ENCODE measurements at regions not wholly inside any gene's neighbourhood (a gene's known extent, or its start where the extent isn't known, plus 50 kb on each side); places are given as distances from the start of the nearest gene placed in this dataset.
"Not testable (repeated sequence)": the region's sequence is repeated elsewhere in the genome, so short reads cannot be mapped to it uniquely, and the experiment has no call there.

DNA sequence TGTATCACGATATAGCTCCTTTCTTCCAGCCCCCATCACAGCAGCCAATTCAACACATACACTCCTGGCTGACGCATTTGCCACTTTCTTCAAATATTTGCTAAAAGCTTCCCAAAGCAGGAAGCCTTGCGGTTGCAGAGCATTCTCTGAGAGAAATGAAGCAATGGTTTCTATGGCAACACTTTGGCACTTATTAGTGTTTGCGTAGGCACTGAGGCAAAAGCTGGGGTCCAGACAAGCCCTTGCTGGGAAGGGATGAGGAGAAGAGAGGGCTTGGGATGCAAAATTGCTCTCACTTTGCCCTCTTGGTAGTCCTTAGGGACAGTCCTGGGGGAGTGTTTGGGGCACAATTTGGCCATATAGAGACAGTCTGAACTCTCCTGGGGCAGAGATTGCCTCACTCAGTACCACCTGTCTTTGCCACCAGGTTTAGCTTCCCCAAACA is 55.0 kb upstream of the PAK3 start:
- DNase-seq = peak; percentile 56

DNA sequence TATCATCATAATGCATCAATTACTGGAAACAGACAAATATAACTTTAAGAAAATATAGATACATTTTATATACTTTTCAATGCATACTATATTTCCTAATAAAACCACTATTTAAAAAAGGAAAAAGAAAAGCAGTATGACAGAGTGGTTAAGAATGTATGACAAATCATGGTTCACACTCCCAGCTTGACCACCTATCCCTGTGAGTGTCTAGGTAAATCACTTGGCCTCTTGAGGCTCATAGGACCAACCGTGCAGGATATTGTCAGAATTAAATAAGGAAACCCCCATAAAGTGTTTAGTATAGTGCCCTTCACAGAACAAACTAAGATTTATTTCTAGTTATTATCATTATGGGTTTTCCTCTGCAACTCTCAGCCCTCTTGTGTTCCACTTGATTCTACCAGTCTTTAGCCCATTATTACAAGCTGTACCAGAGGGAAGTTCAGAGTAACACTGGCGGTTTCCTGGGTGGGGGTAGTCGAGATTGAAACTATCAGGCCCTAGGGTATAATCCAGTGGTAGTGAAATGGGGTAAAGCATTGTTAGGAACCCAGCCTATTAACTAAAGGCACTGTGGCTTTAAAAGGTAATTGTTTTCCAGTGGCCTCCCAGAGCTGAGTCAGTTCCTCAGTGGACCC is 55.5 kb upstream of the PAK3 start:
- DNase-seq = no peak

GRCh38 chrX:111039606-111040005 is 56.4 kb upstream of the PAK3 start:
- no peak for DNase-seq

DNA sequence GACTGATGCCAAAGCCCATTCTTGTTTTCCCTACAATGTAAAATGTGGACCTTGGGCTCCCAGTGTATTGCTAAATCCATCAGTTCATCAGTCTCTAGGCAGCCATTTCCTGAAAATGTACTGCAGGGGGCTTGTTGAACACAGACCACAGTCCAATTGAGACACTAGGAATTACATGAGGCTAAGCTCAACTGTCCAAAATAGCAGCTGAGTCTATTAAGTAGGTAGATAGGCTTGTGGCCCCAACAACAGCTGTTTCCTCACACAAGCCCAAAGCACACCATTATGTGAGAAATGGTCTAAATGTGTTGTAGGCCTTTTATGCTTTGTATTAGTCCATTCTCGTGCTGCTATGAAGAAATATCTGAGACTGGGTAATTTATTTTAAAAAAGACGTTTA is 60.0 kb upstream of the PAK3 start:
- no peak for DNase-seq

- DNase-seq = no peak
Measured at GRCh38 chrX:111035256-111035655, 60.7 kb upstream of the PAK3 start.

DNA sequence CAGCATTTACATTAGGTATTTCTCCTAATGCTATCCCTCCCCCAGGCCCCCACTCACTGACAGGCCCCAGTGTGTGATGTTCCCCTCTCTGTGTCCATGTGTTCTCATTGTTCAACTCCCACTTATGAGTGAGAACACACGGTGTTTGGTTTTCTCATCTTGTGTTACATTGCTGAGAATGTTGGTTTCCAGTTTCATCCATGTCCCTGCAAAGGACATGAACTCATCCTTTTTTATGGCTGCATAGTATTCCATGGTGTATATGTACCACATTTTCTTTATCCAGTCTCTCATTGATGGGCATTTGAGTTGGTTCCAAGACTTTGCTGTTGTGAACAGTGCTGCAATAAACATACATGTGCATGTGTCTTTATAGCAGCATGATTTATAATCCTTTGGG is 73.0 kb upstream of the PAK3 start:
- DNase-seq = not testable (repeated sequence)

GRCh38 chrX:111020283-111020682 is 75.7 kb upstream of the PAK3 start:
- no peak for DNase-seq

GRCh38 chrX:111013778-111014455 is 82.1 kb upstream of the PAK3 start:
- no peak for DNase-seq

- DNase-seq = no peak
Measured at GRCh38 chrX:111010111-111010510, 85.9 kb upstream of the PAK3 start.

DNA sequence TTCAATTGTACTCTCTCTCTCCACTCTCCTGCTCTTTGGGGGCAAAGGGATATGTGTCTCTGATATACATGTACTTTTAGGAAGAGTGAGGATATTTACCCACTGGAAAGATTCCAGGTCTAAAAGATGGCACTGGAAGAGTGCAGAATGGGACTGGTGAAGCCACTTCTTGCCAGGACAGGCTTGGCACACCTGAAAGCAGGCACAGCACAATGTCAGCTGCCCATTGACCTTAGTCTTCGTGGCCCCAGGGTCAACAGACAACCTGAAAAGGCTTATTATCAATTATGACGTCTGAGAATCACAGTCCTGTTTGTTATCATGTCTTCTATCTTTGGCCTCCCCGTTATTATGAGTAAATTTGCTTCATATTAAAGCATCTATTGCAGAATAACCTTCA is 86.7 kb upstream of the PAK3 start:
- DNase-seq = no peak

GRCh38 chrX:111008126-111008525 is 87.9 kb upstream of the PAK3 start:
- no peak for DNase-seq

GRCh38 chrX:111007238-111007637 is 88.8 kb upstream of the PAK3 start:
- no peak for DNase-seq

DNA sequence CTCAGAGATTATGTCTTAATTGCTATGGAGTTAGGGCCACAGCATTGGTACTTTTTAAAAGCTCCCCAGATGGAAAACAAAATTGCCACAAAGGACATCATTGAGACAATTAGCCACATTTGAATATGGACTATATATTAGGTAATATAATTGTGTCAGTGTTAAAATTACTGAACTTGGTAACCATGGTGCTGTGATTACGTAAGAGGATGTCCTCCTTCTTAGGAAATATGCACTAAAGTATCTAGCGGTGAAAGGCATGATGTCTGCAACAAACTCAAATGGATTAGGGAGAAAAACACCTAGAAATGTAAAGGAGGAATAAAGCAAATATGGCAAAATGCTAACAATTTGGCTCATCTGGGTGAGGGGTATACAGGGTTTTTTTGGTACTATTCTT is 89.9 kb upstream of the PAK3 start:
- DNase-seq = no peak

GRCh38 chrX:111005166-111005565 is 90.8 kb upstream of the PAK3 start:
- DNase-seq = no peak

- DNase-seq = no peak
Measured at GRCh38 chrX:111003118-111003517, 92.9 kb upstream of the PAK3 start.

DNA sequence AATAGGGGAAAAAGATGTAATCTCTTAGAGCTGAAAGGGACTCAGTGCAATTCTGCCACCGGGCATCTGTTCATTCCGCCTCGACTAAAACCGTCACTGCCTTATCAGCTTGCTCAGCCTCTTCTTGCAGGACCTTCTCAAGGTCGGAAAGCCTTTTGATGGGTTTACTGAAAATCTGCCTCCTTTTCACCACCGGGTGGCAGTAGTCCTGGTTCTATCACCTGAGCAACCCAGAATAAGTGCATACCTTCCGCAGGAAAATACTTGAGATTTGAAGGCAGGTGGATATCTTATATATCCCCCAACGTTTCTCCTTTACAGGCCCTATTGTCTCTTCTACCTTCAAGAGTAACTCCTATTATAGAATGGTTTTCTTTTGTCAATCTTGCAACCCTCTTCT is 103.4 kb upstream of the PAK3 start:
- DNase-seq = no peak

GRCh38 chrX:110989869-110990268 is 106.1 kb upstream of the PAK3 start:
- DNase-seq = no peak

GRCh38 chrX:110989447-110989846 is 106.5 kb upstream of the PAK3 start:
- DNase-seq = no peak

- DNase-seq = no peak
Measured at GRCh38 chrX:110987292-110987691, 108.7 kb upstream of the PAK3 start.

DNA sequence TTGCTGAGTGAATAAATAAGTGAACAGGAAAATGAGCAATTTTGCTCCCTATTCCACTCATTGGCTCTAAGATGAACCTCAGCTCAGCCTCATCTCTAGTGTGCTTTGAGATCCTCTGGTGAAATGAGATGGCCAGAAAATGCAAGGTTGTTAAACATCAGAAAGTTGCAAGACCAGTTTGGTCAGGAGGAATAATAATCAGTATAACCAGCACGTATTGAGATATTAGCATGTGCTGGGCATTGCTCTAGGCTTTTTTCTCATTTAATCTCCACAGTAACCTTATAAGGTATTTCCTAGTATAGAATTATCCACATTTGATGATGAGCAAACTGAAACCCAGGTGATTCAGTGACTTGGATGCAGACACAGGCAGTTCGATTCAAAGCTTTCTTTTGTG is 110.5 kb upstream of the PAK3 start:
- no peak for DNase-seq

GRCh38 chrX:110983024-110983423 is 113.0 kb upstream of the PAK3 start:
- DNase-seq = no peak

GRCh38 chrX:110966839-110967238 is 129.2 kb upstream of the PAK3 start:
- no peak for DNase-seq

DNA sequence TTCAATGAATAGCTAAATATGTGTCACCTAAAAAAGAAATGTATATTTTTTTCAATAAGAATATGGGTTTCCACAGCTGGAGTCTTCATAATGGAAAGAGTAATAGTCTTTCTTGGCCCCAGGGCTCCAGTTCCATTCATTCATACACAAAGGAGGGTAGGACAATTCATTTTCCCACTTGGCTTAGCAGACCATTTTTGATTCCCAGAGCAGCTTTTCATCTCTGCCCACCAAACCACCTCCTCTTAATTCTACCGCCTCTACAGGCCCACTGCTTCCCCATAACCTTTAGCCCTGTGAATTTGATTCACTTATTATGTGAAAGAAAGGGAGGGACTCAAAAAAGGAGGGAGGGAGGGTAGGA is 129.9 kb upstream of the PAK3 start:
- no peak for DNase-seq

DNA sequence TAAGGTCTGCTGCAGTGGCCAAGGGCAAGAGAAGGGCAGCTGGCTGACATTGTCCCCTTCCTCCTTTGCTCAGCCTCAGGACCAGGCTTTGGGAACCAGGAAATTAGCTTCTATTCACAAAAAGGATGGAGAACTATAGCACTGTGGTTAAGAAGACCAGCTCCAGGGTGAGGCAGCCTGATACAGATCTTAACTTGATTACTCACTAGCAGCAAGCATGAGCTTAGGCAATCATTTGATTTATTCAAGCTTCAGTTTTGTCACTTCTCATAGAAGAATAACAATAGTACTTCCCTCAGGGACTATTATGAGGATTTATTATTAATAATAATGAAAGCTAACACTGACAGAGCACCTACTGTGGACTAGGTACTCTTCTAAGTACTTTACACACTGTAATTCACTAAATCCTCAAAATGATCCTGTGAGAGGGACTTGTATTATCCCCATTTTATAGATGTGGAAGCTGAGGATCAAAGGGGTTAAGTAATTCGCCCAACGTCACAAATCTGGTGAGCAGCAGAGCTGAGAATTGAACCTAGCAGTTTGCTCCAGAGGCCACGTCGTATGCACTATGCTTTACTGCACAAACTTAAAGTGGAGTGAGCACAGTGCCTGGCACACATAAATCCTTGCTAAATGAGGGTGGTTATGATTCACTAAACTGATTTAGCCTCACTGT is 130.4 kb upstream of the PAK3 start:
- no peak for DNase-seq

GRCh38 chrX:110964786-110965185 is 131.2 kb upstream of the PAK3 start:
- no peak for DNase-seq

All from NCI-H226 (cell line).